IMR-90 (cell line): ENCODE measurements at regions not wholly inside any gene's neighbourhood (a gene's known extent, or its start where the extent isn't known, plus 50 kb on each side); places are given as distances from the start of the nearest gene placed in this dataset.

Experiments
- ATAC-seq: fragments of 200-7000 bp; cut with Tn5 transposase; 2 replicates; pipeline ENCODE4 v1.9.1; 2020; ENCODE audit warnings: low read depth, mild to moderate bottlenecking, moderate library complexity
- BruUV-seq: library from RNA; stranded (reverse); fragments of 400-500 nt; replicated peaks from 2 replicates; lab custom pipeline; 2021; lab: Mats Ljungman, UMichigan
- CTCF ChIA-PET: fragments of 300-600 bp; formaldehyde crosslinking; extraction: SDS; loops from one replicate; lab custom pipeline; 2021; ENCODE audit warnings: antibody characterized with exemption; lab: Yijun Ruan, JAX
- POLR2A ChIA-PET: fragments of 300-600 bp; sonication (Branson Sonifier 250); formaldehyde crosslinking; loops from one replicate; lab custom pipeline; 2022; ENCODE audit warnings: antibody characterized with exemption; ENCODE audit not compliant: unreplicated experiment; lab: Charles Lee
- DNase-seq: peaks from one replicate; pipeline ENCODE4 v3.0.0; 2013
- H2AFZ ChIP-seq: replicated peaks from 2 replicates; pipeline ENCODE3; 2013; ENCODE audit warnings: low read length, mild to moderate bottlenecking; ENCODE audit not compliant: poor library complexity
- H2AK5ac ChIP-seq: 2 replicates; pipeline ENCODE4 v1.6.1; 2013; ENCODE audit warnings: low read depth, low read length, inconsistent platforms
- H2AK9ac ChIP-seq: replicated peaks from 2 replicates; pipeline ENCODE3; 2013; ENCODE audit warnings: mild to moderate bottlenecking, low read depth, low read length, moderate library complexity; ENCODE audit not compliant: poor library complexity
- H2BK120ac ChIP-seq: 2 replicates; pipeline ENCODE4 v1.6.1; 2013; ENCODE audit warnings: low read depth, low read length, inconsistent platforms
- H2BK15ac ChIP-seq: 3 replicates; pipeline ENCODE4 v1.6.1; 2013; ENCODE audit warnings: low read depth, low read length, inconsistent platforms
- H2BK20ac ChIP-seq: 2 replicates; pipeline ENCODE4 v1.6.1; 2013; ENCODE audit warnings: low read depth, mild to moderate bottlenecking, inconsistent platforms, low read length, moderate library complexity
- H2BK5ac ChIP-seq: 2 replicates; pipeline ENCODE4 v1.6.1; 2013; ENCODE audit warnings: mild to moderate bottlenecking, low read depth, low read length, inconsistent platforms; ENCODE audit not compliant: poor library complexity, severe bottlenecking
- H3K14ac ChIP-seq: replicated peaks from 2 replicates; pipeline ENCODE4 v1.6.1; 2013; ENCODE audit warnings: low read depth, low read length, inconsistent platforms
- H3K18ac ChIP-seq: 2 replicates; pipeline ENCODE4 v1.6.1; 2013; ENCODE audit warnings: low read depth, low read length, control low read depth
- H3K23ac ChIP-seq: 2 replicates; pipeline ENCODE4 v1.6.1; 2013; ENCODE audit warnings: low read depth, low read length, inconsistent platforms
- H3K27ac ChIP-seq: 2 replicates; pipeline ENCODE4 v1.5.1; 2013; ENCODE audit warnings: mild to moderate bottlenecking, control low read depth, low read length; ENCODE audit not compliant: insufficient read depth
- H3K27me3 ChIP-seq: 2 replicates; pipeline ENCODE4 v1.6.1; 2013; ENCODE audit warnings: low read length; ENCODE audit not compliant: control insufficient read depth, insufficient read depth
- H3K36me3 ChIP-seq: 2 replicates; pipeline ENCODE4 v1.6.1; 2013; ENCODE audit warnings: low read length, mixed read lengths; ENCODE audit not compliant: control insufficient read depth, insufficient read depth
- H3K4ac ChIP-seq: 2 replicates; pipeline ENCODE4 v1.6.1; 2013; ENCODE audit warnings: low read depth, low read length, inconsistent platforms
- H3K4me1 ChIP-seq: 2 replicates; pipeline ENCODE4 v1.6.1; 2013; ENCODE audit warnings: low read length, mixed read lengths; ENCODE audit not compliant: control insufficient read depth, insufficient read depth
- H3K4me2 ChIP-seq: 2 replicates; pipeline ENCODE4 v1.6.1; 2013; ENCODE audit warnings: low read depth, mild to moderate bottlenecking, control low read depth, low read length, moderate library complexity
- H3K4me3 ChIP-seq: 2 replicates; pipeline ENCODE4 v1.5.1; 2013; ENCODE audit warnings: low read depth, mild to moderate bottlenecking, control low read depth, low read length, moderate library complexity; ENCODE audit not compliant: insufficient read depth
- H3K56ac ChIP-seq: 2 replicates; pipeline ENCODE4 v1.6.1; 2013; ENCODE audit warnings: low read length, inconsistent platforms; ENCODE audit not compliant: insufficient read depth; ENCODE audit errors: extremely low read depth
- H3K79me1 ChIP-seq, 2 experiments: 2 replicates each; pipeline ENCODE4 v1.6.1; 2013; ENCODE audit warnings: low read length in 2 of 2, inconsistent platforms in 1 of 2, low read depth in 1 of 2
- H3K9ac ChIP-seq: 2 replicates; pipeline ENCODE4 v1.6.1; 2013; ENCODE audit warnings: low read depth, low read length, control low read depth
- H3K9me1 ChIP-seq: 2 replicates; pipeline ENCODE4 v1.6.1; 2013; ENCODE audit warnings: low read length, inconsistent platforms; ENCODE audit not compliant: insufficient read depth
- H3K9me3 ChIP-seq: 2 replicates; pipeline ENCODE4 v1.6.1; 2013; ENCODE audit warnings: low read length; ENCODE audit not compliant: control insufficient read depth, insufficient read depth
- H4K20me1 ChIP-seq: 2 replicates; pipeline ENCODE4 v1.6.1; 2013; ENCODE audit warnings: low read length, inconsistent platforms; ENCODE audit not compliant: insufficient read depth
- H4K5ac ChIP-seq: 2 replicates; pipeline ENCODE4 v1.6.1; 2013; ENCODE audit warnings: mild to moderate bottlenecking, low read depth, low read length, control low read depth
- H4K8ac ChIP-seq, 2 experiments: 2 replicates each; pipeline ENCODE4 v1.6.1; 2013; ENCODE audit warnings: low read depth in 2 of 2, low read length in 2 of 2, control low read depth in 1 of 2, inconsistent platforms in 1 of 2
- H4K91ac ChIP-seq: 2 replicates; pipeline ENCODE4 v1.6.1; 2013; ENCODE audit warnings: low read depth, low read length, inconsistent platforms; ENCODE audit not compliant: insufficient read depth
- BHLHE40 ChIP-seq: fragments of 150-350 bp; IDR thresholded peaks from 2 replicates; pipeline ENCODE4 v1.6.1; 2016; ENCODE audit warnings: mild to moderate bottlenecking, low read depth, low read length
- CEBPB ChIP-seq: IDR thresholded peaks from 2 replicates; pipeline ENCODE4 v1.6.1; 2012; ENCODE audit warnings: low read depth, low read length, improper control_type of control experiment
- CHD1 ChIP-seq: IDR thresholded peaks from 2 replicates; pipeline ENCODE4 v1.6.1; 2012; ENCODE audit warnings: low read depth, low read length, improper control_type of control experiment
- MAFK ChIP-seq: IDR thresholded peaks from 2 replicates; pipeline ENCODE4 v1.6.1; 2012; ENCODE audit warnings: low read depth, low read length, improper control_type of control experiment
- RAD21 ChIP-seq: IDR thresholded peaks from 2 replicates; pipeline ENCODE4 v1.6.1; 2012; ENCODE audit warnings: low read length, improper control_type of control experiment
- RFX5 ChIP-seq: IDR thresholded peaks from 2 replicates; pipeline ENCODE4 v1.8.0; 2012; ENCODE audit warnings: low read depth, mild to moderate bottlenecking, low read length, moderate library complexity
- WGBS, 2 experiments: methylation state at CpG; one replicate each; pipeline versions ENCODE4 v1.1.5 to v1.1.7; 2013; ENCODE audit warnings: missing lambda C conversion rate in 2 of 2; ENCODE audit not compliant: insufficient read length in 1 of 2; ENCODE audit errors: extremely low coverage in 2 of 2; 5-methylcytosine and 5-hydroxymethylcytosine counted together
- dilution Hi-C: fragments of 300-500 bp; cut with HindIII; formaldehyde crosslinking; loops from one replicate; pipeline ENCODE4 v1.14.3; 2018; ENCODE audit warnings: low sequenced_read_pairs; ENCODE audit not compliant: unreplicated experiment
- in situ Hi-C: fragments of 300-500 bp; cut with MboI; formaldehyde crosslinking; loops from 3 replicates; pipeline ENCODE4 v1.14.3; 2019; ENCODE audit warnings: low sequenced_read_pairs, inconsistent platforms, mixed read lengths
- intact Hi-C: fragments of 100-400 bp; cut with micrococcal nuclease; formaldehyde crosslinking; loops from 2 replicates; pipeline ENCODE4 v1.10.0; 2022

DNA sequence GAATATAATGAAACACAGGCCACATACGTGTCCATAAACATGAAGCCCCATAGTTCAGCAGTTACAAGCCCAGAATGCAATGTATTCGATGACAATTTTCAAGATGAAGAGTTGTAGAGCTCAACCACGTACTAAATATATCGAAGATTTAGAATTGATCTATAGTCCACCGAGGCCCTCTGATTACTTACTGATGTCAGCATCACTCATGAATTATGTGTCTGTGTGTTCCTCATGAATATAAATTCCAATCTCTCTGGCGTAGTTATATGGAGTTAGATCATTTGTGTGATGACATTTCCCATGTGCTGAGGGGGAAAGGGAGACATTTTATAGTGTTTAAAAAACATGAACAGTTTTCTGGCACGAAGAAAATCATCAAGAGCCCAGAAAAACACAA, 97.5 kb downstream of the PFDN4 start:
- no peak overlapping the region for H2BK120ac ChIP-seq
- no peak overlapping the region for H3K4ac ChIP-seq
- H4K8ac ChIP-seq = no peak overlapping the region
- intact Hi-C loops = no loop called here
- BruUV-seq = no TSS peak
- no peak overlapping the region for H3K56ac ChIP-seq
- dilution Hi-C loops = no loop called here
- H3K4me3 ChIP-seq = no peak overlapping the region
- CTCF ChIA-PET = no interaction called here
- no peak overlapping the region for H2BK5ac ChIP-seq
- no peak overlapping the region for H3K9ac ChIP-seq
- WGBS, 2 experiments = 60% methylated on average over 1 of the region's 7 CpGs; no CpG with 5 or more reads in 1 of the 2 experiments
- H2AK9ac ChIP-seq = no peak overlapping the region
- DNase-seq (no peak), ATAC-seq (no peak)
- TF ChIP-seq RAD21 (no peak), MAFK (no peak), RFX5 (no peak), CEBPB (no peak), BHLHE40 (no peak), CHD1 (no peak)
- no peak overlapping the region for H4K5ac ChIP-seq
- H4K91ac ChIP-seq = no peak overlapping the region
- H2AFZ ChIP-seq = no peak overlapping the region
- no peak overlapping the region for H2AK5ac ChIP-seq
- H3K9me3 ChIP-seq = no peaks in the 10 kb centered on the region
- H2BK20ac ChIP-seq = no peak overlapping the region
- H3K27ac ChIP-seq = no peak overlapping the region
- no peaks in the 10 kb centered on the region for H3K9me1 ChIP-seq
- H2BK15ac ChIP-seq = no peak overlapping the region
- H3K4me1 ChIP-seq = no peaks in the 10 kb centered on the region
- H3K23ac ChIP-seq = no peak overlapping the region
- in situ Hi-C loops = no loop called here
- H3K27me3 ChIP-seq = peaks cover 2% of the 10 kb centered on the region; the same call in 1 of the 2 replicates
- H3K79me1 ChIP-seq = no peaks in the 10 kb centered on the region
- H3K14ac ChIP-seq = no peak overlapping the region
- no peaks in the 10 kb centered on the region for H3K36me3 ChIP-seq
- POLR2A ChIA-PET = no interaction called here
- H3K18ac ChIP-seq = no peak overlapping the region
- H4K20me1 ChIP-seq = no peaks in the 10 kb centered on the region
- no peak overlapping the region for H3K4me2 ChIP-seq
